ENCODE measurements at regions not wholly inside any gene's neighbourhood (a gene's known extent, or its start where the extent isn't known, plus 50 kb on each side); places are given as distances from the start of the nearest gene placed in this dataset.

DNA sequence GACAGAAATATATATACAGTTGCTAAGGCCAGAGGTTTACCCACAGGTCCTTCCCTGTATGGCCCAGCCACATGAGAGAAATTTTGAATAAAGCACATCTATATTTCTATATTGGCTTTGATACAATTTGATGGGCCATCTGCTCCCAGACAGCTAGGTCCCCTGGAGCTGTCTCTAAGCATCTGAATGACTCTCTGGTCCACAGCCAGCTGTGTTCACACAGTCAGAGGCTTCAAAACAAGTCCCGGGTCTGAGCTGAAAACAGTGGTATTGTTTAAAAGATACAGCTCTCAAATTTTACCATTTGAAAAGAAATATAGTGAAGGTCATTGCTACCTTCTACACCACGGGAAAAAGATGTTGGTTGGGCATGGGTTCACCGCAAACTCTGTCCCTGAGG, 161.1 kb downstream of the SLC35B3 start:
- TF ChIP-seq, protein P1, sequence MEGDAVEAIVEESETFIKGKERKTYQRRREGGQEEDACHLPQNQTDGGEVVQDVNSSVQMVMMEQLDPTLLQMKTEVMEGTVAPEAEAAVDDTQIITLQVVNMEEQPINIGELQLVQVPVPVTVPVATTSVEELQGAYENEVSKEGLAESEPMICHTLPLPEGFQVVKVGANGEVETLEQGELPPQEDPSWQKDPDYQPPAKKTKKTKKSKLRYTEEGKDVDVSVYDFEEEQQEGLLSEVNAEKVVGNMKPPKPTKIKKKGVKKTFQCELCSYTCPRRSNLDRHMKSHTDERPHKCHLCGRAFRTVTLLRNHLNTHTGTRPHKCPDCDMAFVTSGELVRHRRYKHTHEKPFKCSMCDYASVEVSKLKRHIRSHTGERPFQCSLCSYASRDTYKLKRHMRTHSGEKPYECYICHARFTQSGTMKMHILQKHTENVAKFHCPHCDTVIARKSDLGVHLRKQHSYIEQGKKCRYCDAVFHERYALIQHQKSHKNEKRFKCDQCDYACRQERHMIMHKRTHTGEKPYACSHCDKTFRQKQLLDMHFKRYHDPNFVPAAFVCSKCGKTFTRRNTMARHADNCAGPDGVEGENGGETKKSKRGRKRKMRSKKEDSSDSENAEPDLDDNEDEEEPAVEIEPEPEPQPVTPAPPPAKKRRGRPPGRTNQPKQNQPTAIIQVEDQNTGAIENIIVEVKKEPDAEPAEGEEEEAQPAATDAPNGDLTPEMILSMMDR (IDR thresholded peaks at IDR 0.05): no peak

DNA sequence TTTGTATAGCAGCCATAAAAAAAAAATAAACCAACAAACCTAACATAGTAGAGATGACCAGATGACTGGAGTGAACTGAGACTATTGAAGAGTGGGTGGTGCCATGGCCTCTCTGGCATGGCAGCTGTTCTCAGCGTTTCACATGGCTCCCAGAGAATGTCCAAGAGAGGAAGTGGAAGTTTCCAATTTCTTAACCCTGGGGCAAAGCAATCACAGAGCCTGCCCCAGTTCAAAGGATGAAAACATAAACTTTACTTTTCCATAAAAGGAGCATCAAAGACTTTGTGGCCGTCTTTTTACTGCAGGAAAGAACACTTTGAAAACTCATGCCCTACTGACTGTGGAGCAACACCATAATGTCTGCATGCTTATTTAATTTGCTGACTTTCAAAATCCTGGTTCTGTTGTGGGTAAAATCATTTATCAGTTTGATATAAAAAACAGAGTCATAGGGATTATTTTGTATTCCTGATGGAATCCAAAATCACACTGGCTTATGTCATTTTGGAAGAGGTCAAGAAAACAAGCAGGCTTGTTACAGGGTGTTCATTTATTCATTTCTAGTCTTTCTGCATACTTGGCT, 165.4 kb downstream of the SLC35B3 start:
- TF ChIP-seq, protein P1 (IDR thresholded peaks at IDR 0.05): no peak

DNA sequence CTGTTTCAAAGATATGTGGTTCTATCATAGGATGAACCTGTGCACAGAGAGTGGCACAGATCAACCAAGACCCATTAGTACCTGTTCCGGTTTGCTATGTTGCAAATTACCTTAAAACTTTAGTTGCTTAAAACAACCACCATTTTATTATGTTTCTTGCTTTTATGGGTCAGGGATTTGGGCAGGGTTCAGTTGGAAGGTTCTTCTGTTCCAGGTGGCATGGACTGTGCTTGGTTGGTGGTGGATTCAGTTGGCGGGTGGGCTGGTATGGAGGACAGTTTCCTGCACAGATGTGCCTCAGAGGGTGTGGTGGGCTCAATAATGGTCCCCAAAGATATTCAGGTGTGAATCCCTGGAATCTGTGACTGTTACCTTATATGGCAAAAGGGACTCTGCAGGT, 166.3 kb downstream of the SLC35B3 start:
- TF ChIP-seq, protein P1 (IDR thresholded peaks at IDR 0.05): no peak

DNA sequence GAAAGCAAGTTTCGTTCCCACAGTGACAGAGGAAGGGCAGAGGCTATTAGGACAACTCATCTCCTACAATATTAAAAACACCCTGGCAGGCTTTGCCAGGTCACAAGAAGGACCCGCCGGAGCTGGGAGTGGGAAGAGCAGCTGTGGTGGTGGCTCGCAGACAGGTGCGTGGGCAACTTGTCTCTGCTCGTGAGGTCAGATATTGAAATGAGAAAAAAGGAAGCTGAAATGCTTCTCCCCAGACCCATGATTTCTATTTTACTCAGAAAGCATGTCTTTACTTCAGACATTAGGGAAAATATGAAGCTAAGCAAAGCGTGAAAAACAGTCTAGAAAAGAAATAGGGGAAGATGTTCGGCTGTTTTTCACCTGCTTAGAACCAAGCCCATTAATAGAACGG, 166.3 kb upstream of the EEF1E1 start:
- TF ChIP-seq, protein P1 (IDR thresholded peaks at IDR 0.05): no peak

DNA sequence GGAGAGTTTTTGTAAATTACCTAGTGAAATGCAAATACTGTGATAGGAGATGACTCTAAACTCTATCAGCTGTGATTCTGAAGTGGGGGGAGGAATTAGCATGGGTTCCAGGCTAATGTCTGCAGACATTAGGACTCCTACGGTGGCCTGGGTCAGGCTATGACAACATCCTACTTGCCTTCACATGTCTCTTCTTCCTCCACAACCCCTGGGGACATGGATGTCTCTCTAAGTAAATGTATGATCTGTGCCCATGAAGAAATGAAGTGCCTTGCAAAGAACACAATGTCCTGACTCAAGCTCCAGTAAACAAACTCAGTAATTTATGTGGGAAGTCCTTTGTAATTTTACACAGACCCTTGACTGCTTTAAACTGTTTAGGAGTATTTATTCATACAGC, 165.8 kb upstream of the EEF1E1 start:
- TF ChIP-seq, protein P1 (IDR thresholded peaks at IDR 0.05): no peak

DNA sequence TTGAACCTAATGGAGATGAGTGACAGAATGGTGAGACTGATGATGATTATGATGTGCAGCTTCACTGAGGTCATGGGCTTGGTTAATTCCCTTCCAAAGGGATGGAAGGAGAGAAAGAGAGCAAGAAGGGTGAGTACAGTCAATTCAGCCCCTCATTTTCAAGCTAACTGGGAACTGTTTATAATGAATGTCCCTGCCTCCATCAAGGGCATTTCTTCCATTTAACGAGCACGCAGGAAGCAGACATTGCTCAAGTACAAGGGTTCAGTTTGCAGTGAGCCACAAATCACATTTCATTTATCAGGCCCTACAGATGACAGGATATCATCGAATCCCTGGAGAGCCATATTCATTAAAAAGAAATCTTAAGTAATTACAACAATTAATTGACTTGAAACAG, 158.3 kb upstream of the EEF1E1 start:
- TF ChIP-seq, protein P1 (IDR thresholded peaks at IDR 0.05): no peak

DNA sequence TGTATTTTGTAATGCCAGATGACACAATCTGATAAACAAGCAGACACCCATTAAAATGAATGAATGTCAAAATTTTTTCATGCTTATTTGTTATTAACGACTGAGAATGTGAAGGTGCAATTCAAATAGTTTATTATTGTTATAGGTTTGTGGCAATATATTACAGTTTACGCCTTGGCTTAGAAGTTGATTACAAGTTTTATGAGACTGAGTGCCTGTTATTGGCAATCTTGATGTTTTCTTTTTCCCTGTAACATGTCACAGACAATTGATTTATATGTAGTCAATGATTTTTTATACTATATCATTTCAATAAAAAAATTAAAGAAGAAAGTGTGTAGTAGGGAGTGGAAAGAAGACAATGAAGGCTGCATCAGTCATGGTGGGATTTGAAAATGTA, 144.1 kb upstream of the EEF1E1 start:
- TF ChIP-seq, protein P1 (IDR thresholded peaks at IDR 0.05): no peak

DNA sequence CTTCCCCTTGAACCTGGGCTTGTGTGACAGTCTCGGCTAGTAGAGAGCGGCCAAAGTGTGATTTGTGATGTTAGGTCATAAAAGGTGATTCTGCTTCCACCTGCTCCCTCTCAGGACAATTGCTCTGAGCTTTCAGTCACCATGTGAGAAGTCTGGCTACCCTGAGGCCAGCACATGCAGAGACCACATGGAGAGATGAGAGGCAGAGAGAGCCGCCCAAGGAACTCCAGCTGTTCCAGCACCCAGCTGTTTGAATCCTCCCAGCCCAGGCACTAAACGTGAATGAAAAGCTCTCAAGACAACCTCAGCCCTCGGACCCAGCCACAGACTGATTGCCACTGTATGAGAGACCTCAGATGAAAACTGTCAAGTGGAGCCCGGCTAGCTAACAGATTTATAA, 143.4 kb upstream of the EEF1E1 start:
- TF ChIP-seq, protein P1 (IDR thresholded peaks at IDR 0.05): no peak
